Common myeloid progenitor, CD34-positive (primary cell): ENCODE measurements at regions not wholly inside any gene's neighbourhood (a gene's known extent, or its start where the extent isn't known, plus 50 kb on each side); places are given as distances from the start of the nearest gene placed in this dataset.

Source experiments
- CTCF ChIA-PET: fragments of 350-600 bp; sonication (Branson Sonifier 250); formaldehyde crosslinking; loops from one replicate; lab custom pipeline; 2021; ENCODE audit warnings: antibody characterized with exemption; lab: Charles Lee
- POLR2A ChIA-PET: fragments of 350-600 bp; sonication (Branson Sonifier 250); formaldehyde crosslinking; loops from one replicate; lab custom pipeline; 2021; ENCODE audit warnings: antibody characterized with exemption; lab: Charles Lee
- DNase-seq, 3 donors: peaks; one replicate each; pipeline versions ENCODE4 v3.0.0 to v3.0.0-alpha.2; 2013
- H3K27ac ChIP-seq, 2 experiments: 1 replicate in 1 of 2; 2 replicates in 1 of 2; pipeline ENCODE4 v1.7.0; 2013; ENCODE audit warnings: inconsistent platforms in 2 of 2, low read length in 2 of 2, mild to moderate bottlenecking in 2 of 2, low read depth in 1 of 2, moderate library complexity in 1 of 2; ENCODE audit not compliant: severe bottlenecking in 2 of 2, insufficient read depth in 1 of 2, poor library complexity in 1 of 2
- H3K27me3 ChIP-seq, 5 experiments: replicated peaks in 2 of 5; 1 replicate in 3 of 5; 2 replicates in 2 of 5; pipeline versions ENCODE4 v1.6.1 to v1.7.0; 2013; ENCODE audit warnings: low read length in 4 of 5, mild to moderate bottlenecking in 2 of 5, moderate library complexity in 2 of 5, inconsistent platforms in 1 of 5; ENCODE audit not compliant: insufficient read depth in 5 of 5, control insufficient read depth in 4 of 5
- H3K36me3 ChIP-seq, 4 experiments: 1 replicate in 2 of 4; 2 replicates in 2 of 4; pipeline versions ENCODE4 v1.6.1 to v1.7.0; 2013; ENCODE audit warnings: low read length in 3 of 4, control low read depth in 1 of 4, mild to moderate bottlenecking in 1 of 4; ENCODE audit not compliant: control insufficient read depth in 4 of 4, insufficient read depth in 4 of 4
- H3K4me1 ChIP-seq, 4 experiments: 1 replicate in 3 of 4; 2 replicates in 1 of 4; pipeline versions ENCODE4 v1.6.1 to v1.7.1; 2013; ENCODE audit warnings: low read length in 3 of 4, mild to moderate bottlenecking in 3 of 4, control low read depth in 1 of 4, inconsistent platforms in 1 of 4, moderate library complexity in 1 of 4; ENCODE audit not compliant: control insufficient read depth in 4 of 4, insufficient read depth in 4 of 4; ENCODE audit errors: control extremely low read depth in 1 of 4
- H3K4me3 ChIP-seq, 7 experiments: 1 replicate in 4 of 7; 2 replicates in 3 of 7; pipeline versions ENCODE4 v1.5.1 to v1.7.0; 2013; ENCODE audit warnings: mild to moderate bottlenecking in 7 of 7, low read length in 6 of 7, moderate library complexity in 6 of 7, inconsistent platforms in 2 of 7, low read depth in 2 of 7, control low read depth in 1 of 7; ENCODE audit not compliant: insufficient read depth in 4 of 7, control insufficient read depth in 1 of 7; ENCODE audit errors: extremely low read depth in 1 of 7
- H3K9me3 ChIP-seq, 5 experiments: 1 replicate in 4 of 5; 2 replicates in 1 of 5; pipeline versions ENCODE4 v1.6.1 to v1.7.1; 2013; ENCODE audit warnings: low read length in 4 of 5, mild to moderate bottlenecking in 2 of 5, inconsistent platforms in 1 of 5, low read depth in 1 of 5, moderate library complexity in 1 of 5; ENCODE audit not compliant: control insufficient read depth in 4 of 5, insufficient read depth in 2 of 5; ENCODE audit errors: control extremely low read depth in 1 of 5
- WGBS: methylation state at CpG from one replicate; pipeline ENCODE4 v1.1.5; 2013; ENCODE audit not compliant: insufficient coverage; 5-methylcytosine and 5-hydroxymethylcytosine counted together

- no peak for DNase-seq
- Histone ChIP-seq H3K4me3 (no peak overlapping the region), H3K27me3 (no peaks in the 10 kb centered on the region), H3K27ac (no peak overlapping the region), H3K9me3 (no peaks in the 10 kb centered on the region), H3K36me3 (no peaks in the 10 kb centered on the region), H3K4me1 (peaks cover 0 to 9% (median 8%) of the 10 kb centered on the region in 4 experiments)
- CTCF ChIA-PET, result interaction anchor here (0.6 to 2.2 kb wide), 5 partner anchors 8 to 492 kb away, joined by 3 to 5 read pairs (median 4); no protein-coding TSS in a partner anchor
- 100% methylated on average over 2 of the region's 4 CpGs for WGBS
- POLR2A ChIA-PET, result interaction anchor here (0.6 kb wide), 1 partner anchor 53 kb away, joined by 3 read pairs; no protein-coding TSS in a partner anchor
Measured at GRCh38 chr7:28297801-28298459, 114.4 kb upstream of the CREB5 start.

GRCh38 chr7:28298870-28299518 lies 113.3 kb upstream of the CREB5 start:
- Histone ChIP-seq H3K36me3 (no peaks in the 10 kb centered on the region), H3K4me1 (no peaks in the 10 kb centered on the region), H3K27me3 (no peaks in the 10 kb centered on the region), H3K27ac (no peak overlapping the region), H3K9me3 (no peaks in the 10 kb centered on the region), H3K4me3 (no peak overlapping the region)
- ChIA-PET CTCF (interaction anchor here (0.7 to 2.2 kb wide), 5 partner anchors 15 to 556 kb away, joined by 3 to 5 read pairs (median 4); no protein-coding TSS in a partner anchor), POLR2A (interaction anchor here (0.6 kb wide), 1 partner anchor 54 kb away, joined by 3 read pairs; no protein-coding TSS in a partner anchor)
- peak; percentile 10 to 19 (median 14) for DNase-seq
- 47% methylated on average over 5 of the region's 7 CpGs for WGBS

GRCh38 chr7:28299556-28299955 lies 112.8 kb upstream of the CREB5 start:
- CTCF ChIA-PET, result interaction anchor here (0.7 to 2.2 kb wide), 5 partner anchors 15 to 555 kb away, joined by 3 to 5 read pairs (median 4); no protein-coding TSS in a partner anchor
- no peak for DNase-seq
- POLR2A ChIA-PET, result no interaction called here
- Histone ChIP-seq H3K27me3 (no peaks in the 10 kb centered on the region), H3K27ac (no peak overlapping the region), H3K36me3 (no peaks in the 10 kb centered on the region), H3K4me1 (no peaks in the 10 kb centered on the region), H3K4me3 (no peak overlapping the region), H3K9me3 (no peaks in the 10 kb centered on the region)
- WGBS, result no CpG with 5 or more reads among the region's 1 CpG

GRCh38 chr7:28300488-28300887 lies 111.8 kb upstream of the CREB5 start:
- no peaks in the 10 kb centered on the region for H3K36me3 ChIP-seq
- H3K9me3 ChIP-seq, result no peaks in the 10 kb centered on the region
- H3K27me3 ChIP-seq, result peaks cover 0 to 5% (median 0%) of the 10 kb centered on the region in 5 experiments
- no peak overlapping the region for H3K27ac ChIP-seq
- no CpG with 5 or more reads among the region's 5 CpGs for WGBS
- ChIA-PET CTCF (no interaction called here), POLR2A (no interaction called here)
- no peak overlapping the region for H3K4me3 ChIP-seq
- no peaks in the 10 kb centered on the region for H3K4me1 ChIP-seq
- DNase-seq, result no peak

- no peak overlapping the region for H3K27ac ChIP-seq
- CTCF ChIA-PET, result no interaction called here
Measured at GRCh38 chr7:28301148-28301641, 111.1 kb upstream of the CREB5 start.

GRCh38 chr7:28304290-28304689 lies 108.0 kb upstream of the CREB5 start:
- no peak overlapping the region for H3K27ac ChIP-seq
- peaks cover 0 to 5% (median 0%) of the 10 kb centered on the region in 5 experiments for H3K27me3 ChIP-seq
- DNase-seq, result no peak
- H3K9me3 ChIP-seq, result no peaks in the 10 kb centered on the region
- no peaks in the 10 kb centered on the region for H3K36me3 ChIP-seq
- POLR2A ChIA-PET, result no interaction called here
- CTCF ChIA-PET, result no interaction called here
- H3K4me3 ChIP-seq, result no peak overlapping the region
- H3K4me1 ChIP-seq, result no peaks in the 10 kb centered on the region

More at GRCh38 chr7:28301148-28301641, 111.1 kb upstream of the CREB5 start:
- Histone ChIP-seq H3K4me1 (no peaks in the 10 kb centered on the region), H3K4me3 (no peak overlapping the region), H3K36me3 (no peaks in the 10 kb centered on the region), H3K27me3 (peaks cover 0 to 5% (median 0%) of the 10 kb centered on the region in 5 experiments), H3K9me3 (no peaks in the 10 kb centered on the region)
- WGBS, result 95% methylated on average over 5 of the region's 5 CpGs
- POLR2A ChIA-PET, result no interaction called here
- DNase-seq, result no peak
